ENCODE measurements at regions not wholly inside any gene's neighbourhood (a gene's known extent, or its start where the extent isn't known, plus 50 kb on each side); places are given as distances from the start of the nearest gene placed in this dataset.

GRCh38 chr22:49049691-49050090 lies 778.0 kb downstream of the BRD1 start:
- no peak for TF ChIP-seq FOSL1 (IDR thresholded peaks at IDR 0.05; ENCODE audit: low read depth)
- no peak for TF ChIP-seq CEBPB (IDR thresholded peaks at IDR 0.05; ENCODE audit: low read depth)
- no peak for TF ChIP-seq ELF1 (IDR thresholded peaks at IDR 0.05; ENCODE audit: borderline replicate concordance, low read depth)
- TF ChIP-seq EZH2 (IDR thresholded peaks at IDR 0.05): no peak
- no peak for TF ChIP-seq POLR2AphosphoS5 (IDR thresholded peaks at IDR 0.05; ENCODE audit: low read depth, low read length)
- no peak for TF ChIP-seq CBX3 (IDR thresholded peaks at IDR 0.05; ENCODE audit: low read depth)
- TF ChIP-seq TCF7L2 (IDR thresholded peaks at IDR 0.05; ENCODE audit: borderline replicate concordance, extremely low read depth, insufficient read depth, insufficient read length): no peak
- Histone ChIP-seq H3K36me3 (ENCODE audit: control insufficient read depth in 1 of 2, insufficient read depth in 2 of 2, low read length in 2 of 2) (no peaks in the 10 kb centered on the region), H4K20me1 (ENCODE audit: insufficient read depth) (no peaks in the 10 kb centered on the region), H3K9ac (ENCODE audit: low read length) (no peak overlapping the region), H3K9me3 (ENCODE audit: control insufficient read depth in 1 of 2, insufficient read depth in 1 of 2, low read depth in 1 of 2, low read length in 2 of 2) (no peaks in the 10 kb centered on the region), H3K27me3 (ENCODE audit: insufficient read depth, low read length) (peaks cover 39% of the 10 kb centered on the region), H3K9me2 (ENCODE audit: insufficient read depth) (no peaks in the 10 kb centered on the region), H3K4me3 (replicated peaks in 1 of 2; ENCODE audit: low read depth in 1 of 2, low read length in 2 of 2) (no peak overlapping the region), H3K4me1 (ENCODE audit: control insufficient read depth in 1 of 2, insufficient read depth in 2 of 2, low read length in 2 of 2) (no peaks in the 10 kb centered on the region), H2AFZ (ENCODE audit: low read depth, low read length, poor library complexity, severe bottlenecking) (no peak overlapping the region), H3K27ac (ENCODE audit: low read depth, low read length) (no peak overlapping the region), H3K4me2 (ENCODE audit: low read length) (no peak overlapping the region), H3K79me2 (ENCODE audit: insufficient read depth, low read length) (no peaks in the 10 kb centered on the region)
- POLR2A ChIA-PET: no interaction called here
- no peak for DNase-seq (ENCODE audit: low read depth, low spot score)
- BruUV-seq (replicated peaks): no TSS peak
- RAD21 ChIA-PET (ENCODE audit: low non-redundant PET in 1 of 2, low total read pairs in 2 of 2, uncharacterized antibody in 2 of 2, unreplicated experiment in 2 of 2): no interaction called here
- CTCF ChIA-PET: no interaction called here
- ATAC-seq: no peak
- intact Hi-C loops (cut with micrococcal nuclease): no loop called here

GRCh38 chr22:49048591-49048990 lies 779.1 kb downstream of the BRD1 start:
- RAD21 ChIA-PET (ENCODE audit: low non-redundant PET in 1 of 2, low total read pairs in 2 of 2, uncharacterized antibody in 2 of 2, unreplicated experiment in 2 of 2): no interaction called here
- POLR2A ChIA-PET: no interaction called here
- no TSS peak for BruUV-seq (replicated peaks)
- ATAC-seq (no peak), DNase-seq (ENCODE audit: low read depth, low spot score) (no peak)
- no peak for TF ChIP-seq SRF (IDR thresholded peaks at IDR 0.05; ENCODE audit: low read depth)
- H2AFZ ChIP-seq (ENCODE audit: low read depth, low read length, poor library complexity, severe bottlenecking): no peak overlapping the region
- no peak overlapping the region for H3K27ac ChIP-seq (ENCODE audit: low read depth, low read length)
- H3K4me2 ChIP-seq (ENCODE audit: low read length): no peak overlapping the region
- H3K9ac ChIP-seq (ENCODE audit: low read length): no peak overlapping the region
- no peak overlapping the region for H3K4me3 ChIP-seq (replicated peaks in 1 of 2; ENCODE audit: low read depth in 1 of 2, low read length in 2 of 2)
- H3K79me2 ChIP-seq (ENCODE audit: insufficient read depth, low read length): no peaks in the 10 kb centered on the region
- intact Hi-C loops (cut with micrococcal nuclease): no loop called here
- H3K9me2 ChIP-seq (ENCODE audit: insufficient read depth): no peaks in the 10 kb centered on the region
- no peaks in the 10 kb centered on the region for H3K36me3 ChIP-seq (ENCODE audit: control insufficient read depth in 1 of 2, insufficient read depth in 2 of 2, low read length in 2 of 2)
- CTCF ChIA-PET: interaction anchor here (5.1 kb wide), 1 partner anchor 257 kb away, joined by 207 read pairs; no protein-coding TSS in a partner anchor
- H3K27me3 ChIP-seq (ENCODE audit: insufficient read depth, low read length): peaks cover 39% of the 10 kb centered on the region
- H4K20me1 ChIP-seq (ENCODE audit: insufficient read depth): no peaks in the 10 kb centered on the region
- no peaks in the 10 kb centered on the region for H3K9me3 ChIP-seq (ENCODE audit: control insufficient read depth in 1 of 2, insufficient read depth in 1 of 2, low read depth in 1 of 2, low read length in 2 of 2)
- H3K4me1 ChIP-seq (ENCODE audit: control insufficient read depth in 1 of 2, insufficient read depth in 2 of 2, low read length in 2 of 2): no peaks in the 10 kb centered on the region
